Nephron progenitor cell (in vitro differentiated cells): ENCODE measurements at regions not wholly inside any gene's neighbourhood (a gene's known extent, or its start where the extent isn't known, plus 50 kb on each side); places are given as distances from the start of the nearest gene placed in this dataset.
A peak's percentile ranks its signal among the peaks of the same experiment; 100 is the strongest.

Experiments
- DNase-seq: peaks from one replicate; pipeline ENCODE4 v3.0.0; 2021
- H3K27ac Mint-ChIP-seq: 2 replicates; pipeline ENCODE4 v1.8.0; 2021; ENCODE audit warnings: mild to moderate bottlenecking, moderate library complexity, mixed read lengths
- H3K27me3 Mint-ChIP-seq: 2 replicates; pipeline ENCODE4 v1.8.0; 2021; ENCODE audit warnings: mild to moderate bottlenecking, low read depth, mixed read lengths; ENCODE audit not compliant: poor library complexity
- H3K36me3 Mint-ChIP-seq: 2 replicates; pipeline ENCODE4 v1.8.0; 2021; ENCODE audit warnings: low read depth, mixed read lengths
- H3K4me1 Mint-ChIP-seq: 2 replicates; pipeline ENCODE4 v1.8.0; 2021; ENCODE audit warnings: mixed read lengths
- H3K4me3 Mint-ChIP-seq: 2 replicates; pipeline ENCODE4 v1.8.0; 2021; ENCODE audit warnings: mild to moderate bottlenecking, moderate library complexity, mixed read lengths
- H3K9me3 Mint-ChIP-seq: 2 replicates; pipeline ENCODE4 v1.8.0; 2021; ENCODE audit warnings: mild to moderate bottlenecking, moderate library complexity, mixed read lengths
- TF ChIP-seq, protein P1 (sequence below): fragments of 200-600 bp; sonication (generic); IDR thresholded peaks from 2 replicates; pipeline ENCODE4 v1.5.0; 2021; ENCODE audit warnings: antibody characterized with exemption

DNA sequence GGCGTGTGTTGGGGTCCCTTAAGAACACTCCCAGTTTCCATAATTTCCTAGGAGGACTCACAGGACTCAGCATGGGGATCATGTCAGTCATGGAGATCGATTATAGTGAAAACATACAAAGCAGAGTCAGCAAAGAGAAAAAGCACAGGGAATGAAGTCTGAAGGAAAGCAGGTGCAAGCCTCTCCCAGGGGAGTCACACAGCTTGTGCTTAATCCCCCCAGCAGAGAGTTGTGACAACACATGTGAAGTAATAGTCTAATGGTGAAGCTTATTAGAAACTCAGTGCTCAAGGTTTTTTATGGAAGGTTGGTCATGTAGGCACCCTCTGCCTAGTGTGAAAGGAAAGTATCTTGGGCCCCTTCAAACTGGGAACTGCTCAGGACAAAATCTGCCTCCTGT lies 149.0 kb upstream of the SEL1L start:
- no peak for DNase-seq
- Mint-ChIP-seq H3K27ac (peak overlapping the region; percentile 78), H3K36me3 (peaks cover 6% of the 10 kb centered on the region), H3K27me3 (no peaks in the 10 kb centered on the region), H3K9me3 (peaks cover 10% of the 10 kb centered on the region), H3K4me3 (no peak overlapping the region), H3K4me1 (peaks cover 37% of the 10 kb centered on the region)
- TF ChIP-seq, protein P1, sequence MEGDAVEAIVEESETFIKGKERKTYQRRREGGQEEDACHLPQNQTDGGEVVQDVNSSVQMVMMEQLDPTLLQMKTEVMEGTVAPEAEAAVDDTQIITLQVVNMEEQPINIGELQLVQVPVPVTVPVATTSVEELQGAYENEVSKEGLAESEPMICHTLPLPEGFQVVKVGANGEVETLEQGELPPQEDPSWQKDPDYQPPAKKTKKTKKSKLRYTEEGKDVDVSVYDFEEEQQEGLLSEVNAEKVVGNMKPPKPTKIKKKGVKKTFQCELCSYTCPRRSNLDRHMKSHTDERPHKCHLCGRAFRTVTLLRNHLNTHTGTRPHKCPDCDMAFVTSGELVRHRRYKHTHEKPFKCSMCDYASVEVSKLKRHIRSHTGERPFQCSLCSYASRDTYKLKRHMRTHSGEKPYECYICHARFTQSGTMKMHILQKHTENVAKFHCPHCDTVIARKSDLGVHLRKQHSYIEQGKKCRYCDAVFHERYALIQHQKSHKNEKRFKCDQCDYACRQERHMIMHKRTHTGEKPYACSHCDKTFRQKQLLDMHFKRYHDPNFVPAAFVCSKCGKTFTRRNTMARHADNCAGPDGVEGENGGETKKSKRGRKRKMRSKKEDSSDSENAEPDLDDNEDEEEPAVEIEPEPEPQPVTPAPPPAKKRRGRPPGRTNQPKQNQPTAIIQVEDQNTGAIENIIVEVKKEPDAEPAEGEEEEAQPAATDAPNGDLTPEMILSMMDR: no peak

DNA sequence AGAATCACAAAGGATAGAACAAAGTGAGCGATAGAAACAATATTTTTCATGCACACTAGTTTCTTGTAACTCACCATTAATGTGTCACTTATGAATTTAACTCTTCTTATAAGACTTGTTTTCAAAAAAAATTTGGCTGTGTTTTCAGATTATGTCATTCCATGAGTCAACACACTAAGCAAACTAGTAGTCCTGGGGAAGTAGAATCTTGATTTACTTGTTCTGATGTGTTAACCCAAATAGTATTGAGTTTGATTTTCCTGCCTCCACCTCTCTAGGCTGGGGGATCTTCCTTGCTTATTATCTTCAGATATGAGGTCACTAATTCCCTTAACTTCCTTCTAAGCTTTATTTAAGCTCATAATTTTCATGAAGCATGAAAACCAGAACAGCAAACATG lies 151.0 kb upstream of the SEL1L start:
- Mint-ChIP-seq H3K4me3 (no peak overlapping the region), H3K36me3 (no peaks in the 10 kb centered on the region), H3K9me3 (peaks cover 3% of the 10 kb centered on the region), H3K27me3 (no peaks in the 10 kb centered on the region), H3K27ac (no peak overlapping the region), H3K4me1 (peaks cover 44% of the 10 kb centered on the region)
- TF ChIP-seq, protein P1: no peak
- no peak for DNase-seq

DNA sequence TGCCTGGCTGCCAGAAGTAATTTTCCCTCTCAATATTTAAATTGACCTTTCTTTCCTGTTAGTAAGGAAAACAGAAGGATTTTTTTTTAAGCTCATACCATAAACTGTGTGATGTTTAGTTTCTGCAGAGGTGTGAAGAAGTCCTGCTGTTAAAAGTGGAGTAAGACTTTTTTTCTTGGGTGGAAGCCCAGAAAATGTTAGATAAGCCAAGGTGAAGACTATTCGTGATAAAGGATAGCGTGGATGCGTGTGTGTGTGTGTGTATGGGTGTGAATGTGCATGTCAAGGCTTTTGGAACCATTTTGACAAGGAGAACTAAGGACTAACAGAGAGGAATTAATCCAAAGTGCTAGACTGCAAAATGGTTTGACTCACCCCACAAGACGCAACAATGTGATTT lies 152.9 kb upstream of the SEL1L start:
- Mint-ChIP-seq H3K9me3 (peaks cover 3% of the 10 kb centered on the region), H3K4me1 (peaks cover 25% of the 10 kb centered on the region), H3K36me3 (no peaks in the 10 kb centered on the region), H3K4me3 (no peak overlapping the region), H3K27ac (no peak overlapping the region), H3K27me3 (no peaks in the 10 kb centered on the region)
- DNase-seq: no peak
- TF ChIP-seq, protein P1: no peak

DNA sequence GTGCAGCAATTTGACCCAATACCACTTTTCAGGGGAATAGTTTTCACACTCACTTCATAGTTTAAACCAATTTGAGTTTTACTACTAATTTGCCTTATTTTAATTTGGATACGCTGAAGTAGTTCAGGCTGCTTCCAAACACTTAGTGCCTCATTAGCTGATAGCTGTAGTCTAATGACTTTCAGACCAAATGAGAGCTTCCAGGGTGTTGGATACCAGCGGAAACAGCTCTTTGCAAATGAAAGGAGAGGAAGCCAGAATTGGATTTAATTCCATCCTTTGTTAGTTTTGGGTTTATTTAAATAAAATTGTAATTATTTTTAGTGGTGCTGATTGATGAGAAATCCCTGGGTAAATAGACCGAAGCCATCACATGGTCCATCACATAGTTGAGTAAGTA lies 158.3 kb upstream of the SEL1L start:
- no peak overlapping the region for H3K4me3 Mint-ChIP-seq
- no peak for DNase-seq
- H3K9me3 Mint-ChIP-seq: no peaks in the 10 kb centered on the region
- no peak overlapping the region for H3K27ac Mint-ChIP-seq
- TF ChIP-seq, protein P1: no peak
- H3K27me3 Mint-ChIP-seq: peaks cover 2% of the 10 kb centered on the region
- H3K36me3 Mint-ChIP-seq: no peaks in the 10 kb centered on the region
- H3K4me1 Mint-ChIP-seq: peaks cover 10% of the 10 kb centered on the region

DNA sequence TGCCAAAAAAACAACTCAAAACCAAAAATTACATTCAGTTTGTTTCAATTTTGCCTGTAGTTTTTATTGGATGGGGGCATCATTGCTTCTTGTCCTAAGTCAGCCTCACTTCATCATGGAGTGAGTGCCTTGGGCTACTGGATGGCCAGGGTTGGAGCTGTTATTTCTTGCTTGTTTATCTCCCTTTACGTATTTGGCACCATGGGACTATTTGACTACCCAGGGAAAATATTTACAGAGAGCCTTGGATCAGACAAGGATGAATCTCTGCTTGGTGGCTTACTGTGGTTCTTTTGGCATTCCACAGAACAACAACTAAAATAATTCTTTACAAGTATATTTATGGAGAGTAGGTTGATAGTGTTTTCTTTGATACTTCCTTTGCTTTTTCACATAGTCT lies 160.8 kb upstream of the SEL1L start:
- TF ChIP-seq, protein P1: no peak
- no peaks in the 10 kb centered on the region for H3K36me3 Mint-ChIP-seq

DNA sequence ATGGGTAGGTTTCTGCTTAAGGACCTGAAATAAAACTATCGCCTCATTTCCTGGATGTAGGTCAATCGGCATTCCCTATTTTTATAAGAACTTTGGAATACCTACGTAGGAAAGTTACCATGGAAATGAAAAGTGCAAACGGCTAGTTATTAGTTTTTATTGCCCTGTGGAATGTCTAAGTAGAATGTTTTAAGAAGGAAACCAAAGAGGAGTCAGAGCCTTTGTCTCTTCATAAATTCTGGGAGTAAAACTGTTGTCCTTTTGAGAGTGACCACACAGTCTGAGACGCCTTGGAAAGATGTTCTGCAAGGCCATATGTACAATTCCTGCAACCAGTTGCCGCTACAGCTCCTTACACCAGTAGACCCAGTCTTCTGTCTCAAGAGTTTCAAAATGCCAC lies 176.0 kb upstream of the SEL1L start:
- Mint-ChIP-seq H3K36me3 (peaks cover 33% of the 10 kb centered on the region), H3K9me3 (peaks cover 47% of the 10 kb centered on the region), H3K27me3 (no peaks in the 10 kb centered on the region), H3K4me1 (peaks cover 52% of the 10 kb centered on the region), H3K4me3 (no peak overlapping the region), H3K27ac (no peak overlapping the region)
- TF ChIP-seq, protein P1: no peak
- DNase-seq: no peak

More for the DNA sequence above, 160.8 kb upstream of the SEL1L start:
- peaks cover 2% of the 10 kb centered on the region for H3K27me3 Mint-ChIP-seq
- no peak overlapping the region for H3K4me3 Mint-ChIP-seq
- no peak for DNase-seq
- H3K4me1 Mint-ChIP-seq: no peaks in the 10 kb centered on the region
- H3K9me3 Mint-ChIP-seq: no peaks in the 10 kb centered on the region
- H3K27ac Mint-ChIP-seq: no peak overlapping the region
